ENCODE measurements at regions not wholly inside any gene's neighbourhood (a gene's known extent, or its start where the extent isn't known, plus 50 kb on each side); places are given as distances from the start of the nearest gene placed in this dataset.
"Not testable (repeated sequence)": the region's sequence is repeated elsewhere in the genome, so short reads cannot be mapped to it uniquely, and the experiment has no call there.

DNA sequence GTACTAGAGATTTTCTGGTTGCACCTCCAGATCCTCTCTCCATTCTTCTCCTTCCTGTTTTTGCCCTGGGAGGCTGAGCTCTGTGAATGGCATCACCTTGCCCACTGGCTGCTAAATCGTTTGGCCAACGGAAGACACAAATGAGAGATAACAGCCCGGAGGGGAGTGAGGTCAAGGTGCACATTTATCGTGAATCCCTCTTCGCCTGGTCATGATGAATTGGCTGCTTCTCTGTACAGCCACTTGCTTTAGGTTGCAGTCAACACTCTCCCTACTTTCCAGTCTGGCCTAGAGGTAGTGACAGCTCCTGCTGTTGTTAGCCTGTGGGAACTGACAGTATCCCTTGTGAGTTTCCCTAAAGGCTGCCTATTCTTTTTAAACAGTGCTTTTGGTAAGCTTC, 85.4 kb upstream of the CHCHD3 start:
- Histone ChIP-seq H3K27me3 (ENCODE audit: insufficient read depth, poor library complexity, severe bottlenecking) (peaks cover 2% of the 10 kb centered on the region), H3K27ac (replicated peaks) (no peak overlapping the region), H3K4me3 (replicated peaks; ENCODE audit: insufficient read depth, low read length) (no peak overlapping the region)
- TF ChIP-seq POLR2AphosphoS5 (IDR thresholded peaks at IDR 0.05; ENCODE audit: low read depth) (no peak), SPI1 (IDR thresholded peaks at IDR 0.05; ENCODE audit: borderline replicate concordance, low read depth) (no peak), GABPA (IDR thresholded peaks at IDR 0.05; ENCODE audit: low read depth) (no peak)
- TF ChIP-seq, protein P1, sequence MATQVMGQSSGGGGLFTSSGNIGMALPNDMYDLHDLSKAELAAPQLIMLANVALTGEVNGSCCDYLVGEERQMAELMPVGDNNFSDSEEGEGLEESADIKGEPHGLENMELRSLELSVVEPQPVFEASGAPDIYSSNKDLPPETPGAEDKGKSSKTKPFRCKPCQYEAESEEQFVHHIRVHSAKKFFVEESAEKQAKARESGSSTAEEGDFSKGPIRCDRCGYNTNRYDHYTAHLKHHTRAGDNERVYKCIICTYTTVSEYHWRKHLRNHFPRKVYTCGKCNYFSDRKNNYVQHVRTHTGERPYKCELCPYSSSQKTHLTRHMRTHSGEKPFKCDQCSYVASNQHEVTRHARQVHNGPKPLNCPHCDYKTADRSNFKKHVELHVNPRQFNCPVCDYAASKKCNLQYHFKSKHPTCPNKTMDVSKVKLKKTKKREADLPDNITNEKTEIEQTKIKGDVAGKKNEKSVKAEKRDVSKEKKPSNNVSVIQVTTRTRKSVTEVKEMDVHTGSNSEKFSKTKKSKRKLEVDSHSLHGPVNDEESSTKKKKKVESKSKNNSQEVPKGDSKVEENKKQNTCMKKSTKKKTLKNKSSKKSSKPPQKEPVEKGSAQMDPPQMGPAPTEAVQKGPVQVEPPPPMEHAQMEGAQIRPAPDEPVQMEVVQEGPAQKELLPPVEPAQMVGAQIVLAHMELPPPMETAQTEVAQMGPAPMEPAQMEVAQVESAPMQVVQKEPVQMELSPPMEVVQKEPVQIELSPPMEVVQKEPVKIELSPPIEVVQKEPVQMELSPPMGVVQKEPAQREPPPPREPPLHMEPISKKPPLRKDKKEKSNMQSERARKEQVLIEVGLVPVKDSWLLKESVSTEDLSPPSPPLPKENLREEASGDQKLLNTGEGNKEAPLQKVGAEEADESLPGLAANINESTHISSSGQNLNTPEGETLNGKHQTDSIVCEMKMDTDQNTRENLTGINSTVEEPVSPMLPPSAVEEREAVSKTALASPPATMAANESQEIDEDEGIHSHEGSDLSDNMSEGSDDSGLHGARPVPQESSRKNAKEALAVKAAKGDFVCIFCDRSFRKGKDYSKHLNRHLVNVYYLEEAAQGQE (IDR thresholded peaks at IDR 0.05; ENCODE audit: insufficient replicate concordance, low read depth), result no peak
- TF ChIP-seq, protein P2, sequence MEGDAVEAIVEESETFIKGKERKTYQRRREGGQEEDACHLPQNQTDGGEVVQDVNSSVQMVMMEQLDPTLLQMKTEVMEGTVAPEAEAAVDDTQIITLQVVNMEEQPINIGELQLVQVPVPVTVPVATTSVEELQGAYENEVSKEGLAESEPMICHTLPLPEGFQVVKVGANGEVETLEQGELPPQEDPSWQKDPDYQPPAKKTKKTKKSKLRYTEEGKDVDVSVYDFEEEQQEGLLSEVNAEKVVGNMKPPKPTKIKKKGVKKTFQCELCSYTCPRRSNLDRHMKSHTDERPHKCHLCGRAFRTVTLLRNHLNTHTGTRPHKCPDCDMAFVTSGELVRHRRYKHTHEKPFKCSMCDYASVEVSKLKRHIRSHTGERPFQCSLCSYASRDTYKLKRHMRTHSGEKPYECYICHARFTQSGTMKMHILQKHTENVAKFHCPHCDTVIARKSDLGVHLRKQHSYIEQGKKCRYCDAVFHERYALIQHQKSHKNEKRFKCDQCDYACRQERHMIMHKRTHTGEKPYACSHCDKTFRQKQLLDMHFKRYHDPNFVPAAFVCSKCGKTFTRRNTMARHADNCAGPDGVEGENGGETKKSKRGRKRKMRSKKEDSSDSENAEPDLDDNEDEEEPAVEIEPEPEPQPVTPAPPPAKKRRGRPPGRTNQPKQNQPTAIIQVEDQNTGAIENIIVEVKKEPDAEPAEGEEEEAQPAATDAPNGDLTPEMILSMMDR (IDR thresholded peaks at IDR 0.05; ENCODE audit: insufficient read depth, low read length), result no peak
- no peak for DNase-seq (ENCODE audit: low read depth in 1 of 2, low spot score in 1 of 2)

DNA sequence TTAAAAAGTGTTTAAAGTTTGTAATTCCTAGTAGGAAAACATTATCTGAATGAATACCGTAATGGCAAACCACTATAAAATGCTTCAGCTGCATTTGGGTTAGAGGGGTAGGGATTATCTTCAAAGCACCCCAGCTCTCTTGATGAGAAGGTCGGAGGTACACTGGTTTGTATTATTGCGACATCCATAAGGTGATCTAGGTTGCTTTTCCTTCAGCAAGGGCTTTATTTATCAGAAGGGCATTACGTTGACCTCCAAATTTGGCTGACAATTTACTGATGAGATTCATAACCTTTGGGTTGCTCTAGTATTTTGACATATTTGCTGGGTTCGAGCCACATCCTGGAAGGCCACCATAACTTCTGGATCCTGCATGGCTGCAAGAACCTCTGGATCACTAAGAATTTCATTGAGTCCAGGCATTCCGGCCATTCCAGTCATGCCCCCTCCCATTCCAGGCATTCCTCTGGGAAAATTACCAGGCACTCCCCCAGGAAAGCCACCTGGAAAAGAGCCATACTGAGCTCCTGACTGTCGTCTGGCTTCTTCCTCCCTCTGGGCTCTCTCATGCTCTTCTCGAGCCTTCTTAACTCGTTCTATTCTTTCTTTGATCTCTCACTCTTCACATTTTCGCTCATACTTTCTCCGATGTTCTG, 83.6 kb upstream of the EXOC4 start:
- not testable (repeated sequence) for H3K4me3 ChIP-seq (replicated peaks; ENCODE audit: insufficient read depth, low read length); DNase-seq (ENCODE audit: low read depth in 1 of 2, low spot score in 1 of 2); H3K27ac ChIP-seq (replicated peaks); H3K27me3 ChIP-seq (ENCODE audit: insufficient read depth, poor library complexity, severe bottlenecking)

DNA sequence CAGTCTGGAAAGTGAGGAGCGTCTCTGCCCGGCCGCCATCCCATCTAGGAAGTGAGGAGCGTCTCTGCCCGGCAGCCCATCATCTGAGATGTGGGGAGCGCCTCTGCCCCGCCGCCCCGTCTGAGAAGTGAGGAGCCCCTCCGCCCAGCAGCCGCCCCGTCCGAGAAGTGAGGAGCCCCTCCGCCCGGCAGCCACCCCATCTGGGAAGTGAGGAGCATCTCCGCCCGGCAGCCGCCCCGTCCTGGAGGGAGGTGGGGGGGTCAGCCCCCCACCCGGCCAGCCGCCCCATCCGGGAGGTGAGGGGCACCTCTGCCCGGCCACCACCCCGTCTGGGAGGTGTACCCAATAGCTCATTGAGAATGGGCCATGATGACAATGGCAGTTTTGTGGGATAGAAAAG, 75.4 kb upstream of the EXOC4 start:
- not testable (repeated sequence) for DNase-seq (ENCODE audit: low read depth in 1 of 2, low spot score in 1 of 2); H3K27ac ChIP-seq (replicated peaks); H3K27me3 ChIP-seq (ENCODE audit: insufficient read depth, poor library complexity, severe bottlenecking); H3K4me3 ChIP-seq (replicated peaks; ENCODE audit: insufficient read depth, low read length)

DNA sequence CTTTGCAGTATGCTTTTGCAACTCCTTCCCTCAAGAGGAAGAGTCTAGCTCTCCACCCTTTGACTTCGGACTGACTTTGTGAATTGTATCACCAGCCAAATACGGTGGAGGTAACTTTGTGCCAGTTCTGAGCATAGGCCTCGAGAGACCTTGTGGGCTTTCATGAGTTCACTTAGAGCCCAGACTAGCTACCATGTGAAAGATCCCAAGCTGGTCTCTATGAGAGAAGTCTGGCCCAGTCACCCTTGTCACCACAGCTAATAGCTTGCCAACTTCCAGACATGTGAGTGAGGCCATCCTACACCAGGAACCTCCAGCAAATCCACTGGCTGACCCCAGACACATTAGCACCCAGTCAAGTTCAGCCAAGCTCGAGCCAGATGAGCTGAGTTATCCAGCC, 72.2 kb upstream of the EXOC4 start:
- Histone ChIP-seq H3K27ac (replicated peaks) (no peak overlapping the region), H3K27me3 (ENCODE audit: insufficient read depth, poor library complexity, severe bottlenecking) (no peaks in the 10 kb centered on the region), H3K4me3 (replicated peaks; ENCODE audit: insufficient read depth, low read length) (no peak overlapping the region)
- TF ChIP-seq POLR2AphosphoS5 (IDR thresholded peaks at IDR 0.05; ENCODE audit: low read depth) (no peak), GABPA (IDR thresholded peaks at IDR 0.05; ENCODE audit: low read depth) (no peak), SPI1 (IDR thresholded peaks at IDR 0.05; ENCODE audit: borderline replicate concordance, low read depth) (no peak)
- TF ChIP-seq, protein P2 (IDR thresholded peaks at IDR 0.05; ENCODE audit: insufficient read depth, low read length), result no peak
- TF ChIP-seq, protein P1 (IDR thresholded peaks at IDR 0.05; ENCODE audit: insufficient replicate concordance, low read depth), result no peak
- DNase-seq (ENCODE audit: low read depth in 1 of 2, low spot score in 1 of 2), result no peak

Data from HL-60 (cell line).